ENCODE measurements at regions not wholly inside any gene's neighbourhood (a gene's known extent, or its start where the extent isn't known, plus 50 kb on each side); places are given as distances from the start of the nearest gene placed in this dataset.

- in situ Hi-C loops (cut with HindIII; ENCODE audit: low pct_ligation_motif_present, low sequenced_read_pairs) = no loop called here
These were observed 49.8 kb downstream of the ABCC12 start for GRCh38 chr16:48105976-48106375.

GRCh38 chr16:48105456-48105855, 50.3 kb downstream of the ABCC12 start:
- DNase-seq = no peak
- Histone ChIP-seq H3K27ac (no peak overlapping the region), H3K4me3 (ENCODE audit: low read depth, low read length) (no peak overlapping the region), H3K36me3 (replicated peaks) (no peaks in the 10 kb centered on the region), H3K27me3 (replicated peaks) (peaks cover 2% of the 10 kb centered on the region)
- in situ Hi-C loops (cut with HindIII; ENCODE audit: low pct_ligation_motif_present, low sequenced_read_pairs) = no loop called here
- TF ChIP-seq CTCF (IDR thresholded peaks at IDR 0.05; ENCODE audit: low read depth, low read length, missing control alignments) = no peak

More at GRCh38 chr16:48105976-48106375, 49.8 kb downstream of the ABCC12 start:
- H3K27ac ChIP-seq = no peak overlapping the region
- H3K27me3 ChIP-seq (replicated peaks) = peaks cover 2% of the 10 kb centered on the region
- H3K4me3 ChIP-seq (ENCODE audit: low read depth, low read length) = no peak overlapping the region
- H3K36me3 ChIP-seq (replicated peaks) = no peaks in the 10 kb centered on the region
- DNase-seq = no peak
- no peak for TF ChIP-seq CTCF (IDR thresholded peaks at IDR 0.05; ENCODE audit: low read depth, low read length, missing control alignments)

GRCh38 chr16:48103591-48103990, 52.2 kb downstream of the ABCC12 start:
- DNase-seq = no peak
- Histone ChIP-seq H3K4me3 (ENCODE audit: low read depth, low read length) (no peak overlapping the region), H3K27me3 (replicated peaks) (peaks cover 2% of the 10 kb centered on the region), H3K27ac (no peak overlapping the region), H3K36me3 (replicated peaks) (no peaks in the 10 kb centered on the region)
- in situ Hi-C loops (cut with HindIII; ENCODE audit: low pct_ligation_motif_present, low sequenced_read_pairs) = no loop called here
- no peak for TF ChIP-seq CTCF (IDR thresholded peaks at IDR 0.05; ENCODE audit: low read depth, low read length, missing control alignments)

GRCh38 chr16:48102083-48103008, 53.4 kb downstream of the ABCC12 start:
- no peaks in the 10 kb centered on the region for H3K27me3 ChIP-seq (replicated peaks)
- no peak overlapping the region for H3K4me3 ChIP-seq (ENCODE audit: low read depth, low read length)
- in situ Hi-C loops (cut with HindIII; ENCODE audit: low pct_ligation_motif_present, low sequenced_read_pairs) = no loop called here
- H3K36me3 ChIP-seq (replicated peaks) = no peaks in the 10 kb centered on the region
- no peak for TF ChIP-seq CTCF (IDR thresholded peaks at IDR 0.05; ENCODE audit: low read depth, low read length, missing control alignments)
- H3K27ac ChIP-seq = no peak overlapping the region
- DNase-seq = no peak

- Histone ChIP-seq H3K4me3 (ENCODE audit: low read depth, low read length) (no peak overlapping the region), H3K27ac (no peak overlapping the region), H3K27me3 (replicated peaks) (no peaks in the 10 kb centered on the region), H3K36me3 (replicated peaks) (no peaks in the 10 kb centered on the region)
- DNase-seq = no peak
- TF ChIP-seq CTCF (IDR thresholded peaks at IDR 0.05; ENCODE audit: low read depth, low read length, missing control alignments) = no peak
- in situ Hi-C loops (cut with HindIII; ENCODE audit: low pct_ligation_motif_present, low sequenced_read_pairs) = no loop called here
These were observed 54.6 kb downstream of the ABCC12 start for GRCh38 chr16:48101069-48101674.
